ENCODE measurements at regions not wholly inside any gene's neighbourhood (a gene's known extent, or its start where the extent isn't known, plus 50 kb on each side); places are given as distances from the start of the nearest gene placed in this dataset.
"Not testable (repeated sequence)": the region's sequence is repeated elsewhere in the genome, so short reads cannot be mapped to it uniquely, and the experiment has no call there.

GRCh38 chr4:137733174-137734141, 201.2 kb upstream of the PCDH18 start:
- H3K4me1 ChIP-seq; H3K9me3 ChIP-seq; H3K36me3 ChIP-seq (ENCODE audit: low read depth, missing control alignments); H3K27me3 ChIP-seq; H3K27ac ChIP-seq; DNase-seq; intact Hi-C loops (cut with DNase I; ENCODE audit: low total_unique reads): not testable (repeated sequence)
- peak in 1 of 3 experiments; percentile 24 for TF ChIP-seq CTCF (IDR thresholded peaks at IDR 0.05)
- WGBS, 2 donors = 69 to 76% methylated on average over 5 to 40 of the region's 44 CpGs
- peak overlapping the region; percentile 22 to 55 for H3K4me3 ChIP-seq

DNA sequence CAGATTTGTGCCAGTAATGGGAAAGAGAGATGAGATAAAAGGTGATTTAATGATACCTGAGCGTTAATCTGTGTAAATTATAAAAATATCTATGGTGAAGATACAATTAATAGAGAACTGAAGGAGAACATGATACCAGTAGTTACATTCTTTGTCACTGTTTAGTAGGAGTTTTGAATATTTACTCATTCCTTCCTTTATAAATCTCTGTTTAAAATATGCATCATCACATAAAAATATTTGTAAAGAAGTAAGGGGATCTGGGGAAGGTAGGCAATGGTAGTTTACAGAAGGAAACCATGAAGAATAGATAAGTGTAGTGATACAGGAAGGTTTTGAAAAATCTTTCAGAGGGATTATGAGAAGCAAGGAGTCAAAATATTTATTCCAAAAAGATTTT, 190.6 kb upstream of the PCDH18 start:
- Histone ChIP-seq H3K9me3 (no peaks in the 10 kb centered on the region), H3K27me3 (no peaks in the 10 kb centered on the region), H3K36me3 (ENCODE audit: low read depth, missing control alignments) (no peaks in the 10 kb centered on the region), H3K4me1 (no peaks in the 10 kb centered on the region), H3K27ac (no peak overlapping the region), H3K4me3 (no peak overlapping the region)
- no peak for TF ChIP-seq POLR2A (IDR thresholded peaks at IDR 0.05)
- no peak for TF ChIP-seq CTCF (IDR thresholded peaks at IDR 0.05)
- WGBS, 2 donors = 76% methylated on average over 1 of the region's 1 CpG
- DNase-seq = no peak
- intact Hi-C loops (cut with DNase I; ENCODE audit: low total_unique reads) = no loop called here

GRCh38 chr4:137711502-137711901, 179.2 kb upstream of the PCDH18 start:
- Histone ChIP-seq H3K27me3 (no peaks in the 10 kb centered on the region), H3K36me3 (ENCODE audit: low read depth, missing control alignments) (no peaks in the 10 kb centered on the region), H3K9me3 (no peaks in the 10 kb centered on the region), H3K27ac (no peak overlapping the region), H3K4me1 (no peaks in the 10 kb centered on the region), H3K4me3 (no peak overlapping the region)
- DNase-seq = no peak
- TF ChIP-seq CTCF (IDR thresholded peaks at IDR 0.05) (no peak), POLR2A (IDR thresholded peaks at IDR 0.05) (no peak)
- WGBS, 2 donors = 77 to 90% methylated on average over 2 of the region's 2 CpGs
- intact Hi-C loops (cut with DNase I; ENCODE audit: low total_unique reads) = no loop called here

- intact Hi-C loops (cut with DNase I; ENCODE audit: low total_unique reads) = no loop called here
- TF ChIP-seq POLR2A (IDR thresholded peaks at IDR 0.05) (no peak), CTCF (IDR thresholded peaks at IDR 0.05) (no peak)
- no peaks in the 10 kb centered on the region for H3K27me3 ChIP-seq
- no peak overlapping the region for H3K4me3 ChIP-seq
- H3K36me3 ChIP-seq (ENCODE audit: low read depth, missing control alignments) = no peaks in the 10 kb centered on the region
- no peak overlapping the region for H3K27ac ChIP-seq
- no peaks in the 10 kb centered on the region for H3K9me3 ChIP-seq
- H3K4me1 ChIP-seq = peaks cover 9% of the 10 kb centered on the region
- 91 to 95% methylated on average over 2 of the region's 2 CpGs for WGBS, 2 donors
- no peak for DNase-seq
These were observed 175.3 kb upstream of the PCDH18 start for GRCh38 chr4:137707626-137708025.

All from testis (tissue), 2 donors.